Breast epithelium (tissue), 4 donors: ENCODE measurements at regions not wholly inside any gene's neighbourhood (a gene's known extent, or its start where the extent isn't known, plus 50 kb on each side); places are given as distances from the start of the nearest gene placed in this dataset.

Source experiments
- DNase-seq, 2 donors: peaks; one replicate each; pipeline ENCODE4 v3.0.0-alpha.2; 2019; ENCODE audit warnings: low spot score in 2 of 2
- H3K27ac ChIP-seq, 2 donors: fragments of 200-600 bp; sonication (generic) in 1 of 2; one replicate each; pipeline ENCODE4 v1.5.1; 2016 to 2019; ENCODE audit warnings: mild to moderate bottlenecking in 1 of 2
- H3K27me3 ChIP-seq, 2 donors: fragments of 200-600 bp; sonication (generic) in 1 of 2; one replicate each; pipeline versions ENCODE4 v1.5.1 to v1.6.0; 2017 to 2019; ENCODE audit warnings: control low read depth in 1 of 2, mild to moderate bottlenecking in 1 of 2
- H3K36me3 ChIP-seq: fragments of 200-600 bp; one replicate; pipeline ENCODE4 v1.5.1; 2019
- H3K4me1 ChIP-seq, 2 donors: fragments of 200-600 bp; sonication (generic); one replicate each; pipeline ENCODE4 v1.5.1; 2016 to 2019; ENCODE audit warnings: control low read depth in 1 of 2
- H3K4me3 ChIP-seq, 3 donors: fragments of 200-600 bp; sonication (generic); 1 replicate in 2 of 3; 2 replicates in 1 of 3; pipeline ENCODE4 v1.5.1; 2016 to 2019; ENCODE audit warnings: mild to moderate bottlenecking in 3 of 3, moderate library complexity in 2 of 3
- H3K9me3 ChIP-seq, 2 donors: fragments of 200-600 bp; sonication (generic) in 1 of 2; one replicate each; pipeline ENCODE4 v1.5.1; 2016 to 2019; ENCODE audit warnings: control low read depth in 1 of 2
- CTCF ChIP-seq, 3 donors: fragments of 450-650 bp; IDR thresholded peaks; one replicate each; pipeline ENCODE4 v1.5.1; 2016 to 2017; ENCODE audit warnings: antibody characterized with exemption in 3 of 3, mild to moderate bottlenecking in 3 of 3, moderate library complexity in 3 of 3
- POLR2A ChIP-seq: fragments of 450-650 bp; IDR thresholded peaks from one replicate; pipeline ENCODE4 v1.6.1; 2016; ENCODE audit warnings: antibody characterized with exemption, mild to moderate bottlenecking, moderate library complexity
- POLR2AphosphoS5 ChIP-seq, 3 donors: sonication (generic); formaldehyde crosslinking; IDR thresholded peaks; one replicate each; pipeline ENCODE4 v1.6.1; 2017; ENCODE audit warnings: antibody characterized with exemption in 3 of 3
- intact Hi-C: fragments of 100-400 bp; cut with DNase I; formaldehyde crosslinking; loops from one replicate; pipeline ENCODE4 v1.15.1; 2023; ENCODE audit warnings: low total_unique reads

- Histone ChIP-seq H3K27me3 (no peaks in the 10 kb centered on the region), H3K36me3 (no peaks in the 10 kb centered on the region), H3K9me3 (no peaks in the 10 kb centered on the region), H3K27ac (no peak overlapping the region), H3K4me3 (no peak overlapping the region), H3K4me1 (no peaks in the 10 kb centered on the region)
- TF ChIP-seq POLR2A: no peak
- no peak for TF ChIP-seq POLR2AphosphoS5 (IDR thresholded peaks at IDR 0.05)
- TF ChIP-seq CTCF (IDR thresholded peaks at IDR 0.05): no peak
- no peak for DNase-seq
- intact Hi-C loops: no loop called here
Observed at GRCh38 chr2:841036-841435, 109.6 kb upstream of the SNTG2 start.

- TF ChIP-seq CTCF (IDR thresholded peaks at IDR 0.05): no peak
- TF ChIP-seq POLR2AphosphoS5 (IDR thresholded peaks at IDR 0.05): no peak
- no peak for TF ChIP-seq POLR2A
- Histone ChIP-seq H3K27ac (no peak overlapping the region), H3K4me1 (peaks cover 0 to 4% of the 10 kb centered on the region in 2 donors), H3K4me3 (no peak overlapping the region), H3K27me3 (no peaks in the 10 kb centered on the region), H3K36me3 (no peaks in the 10 kb centered on the region), H3K9me3 (no peaks in the 10 kb centered on the region)
- DNase-seq: no peak
- intact Hi-C loops: no loop called here
Observed at GRCh38 chr2:834233-834632, 116.4 kb upstream of the SNTG2 start.

- Histone ChIP-seq H3K27ac (no peak overlapping the region), H3K27me3 (no peaks in the 10 kb centered on the region), H3K4me3 (no peak overlapping the region), H3K4me1 (peaks cover 0 to 4% of the 10 kb centered on the region in 2 donors), H3K36me3 (no peaks in the 10 kb centered on the region), H3K9me3 (no peaks in the 10 kb centered on the region)
- TF ChIP-seq POLR2AphosphoS5 (IDR thresholded peaks at IDR 0.05): no peak
- TF ChIP-seq POLR2A: no peak
- no peak for TF ChIP-seq CTCF (IDR thresholded peaks at IDR 0.05)
- intact Hi-C loops: no loop called here
- DNase-seq: no peak
Observed at GRCh38 chr2:833180-833579, 117.5 kb upstream of the SNTG2 start.

GRCh38 chr2:832635-833034, 118.0 kb upstream of the SNTG2 start:
- DNase-seq: no peak
- H3K4me3 ChIP-seq: no peak overlapping the region
- no peak overlapping the region for H3K27ac ChIP-seq
- H3K36me3 ChIP-seq: no peaks in the 10 kb centered on the region
- H3K27me3 ChIP-seq: no peaks in the 10 kb centered on the region
- intact Hi-C loops: no loop called here
- H3K4me1 ChIP-seq: peaks cover 0 to 4% of the 10 kb centered on the region in 2 donors
- TF ChIP-seq POLR2AphosphoS5 (IDR thresholded peaks at IDR 0.05): no peak
- TF ChIP-seq CTCF (IDR thresholded peaks at IDR 0.05): no peak
- no peak for TF ChIP-seq POLR2A
- H3K9me3 ChIP-seq: no peaks in the 10 kb centered on the region

- Histone ChIP-seq H3K27ac (no peak overlapping the region), H3K4me3 (no peak overlapping the region), H3K36me3 (no peaks in the 10 kb centered on the region), H3K27me3 (no peaks in the 10 kb centered on the region), H3K4me1 (peaks cover 0 to 4% of the 10 kb centered on the region in 2 donors), H3K9me3 (no peaks in the 10 kb centered on the region)
- no peak for DNase-seq
- TF ChIP-seq POLR2A (no peak), POLR2AphosphoS5 (IDR thresholded peaks at IDR 0.05) (no peak), CTCF (IDR thresholded peaks at IDR 0.05) (no peak)
- intact Hi-C loops: no loop called here
Observed at GRCh38 chr2:831622-832021, 119.0 kb upstream of the SNTG2 start.
